ENCODE measurements at regions not wholly inside any gene's neighbourhood (a gene's known extent, or its start where the extent isn't known, plus 50 kb on each side); places are given as distances from the start of the nearest gene placed in this dataset.
"Not testable (repeated sequence)": the region's sequence is repeated elsewhere in the genome, so short reads cannot be mapped to it uniquely, and the experiment has no call there.

GRCh38 chr1:223949944-223950343, 104.2 kb upstream of the TP53BP2 start:
- H3K27me3 ChIP-seq (ENCODE audit: insufficient read depth, low read length); H3K4me3 ChIP-seq (ENCODE audit: low read length); H3K4me1 ChIP-seq (ENCODE audit: insufficient read depth, low read length); H3K9me3 ChIP-seq (ENCODE audit: low read depth, low read length): not testable (repeated sequence)

GRCh38 chr1:223948041-223948440, 102.3 kb upstream of the TP53BP2 start:
- not testable (repeated sequence) for H3K27me3 ChIP-seq (ENCODE audit: insufficient read depth, low read length); H3K4me1 ChIP-seq (ENCODE audit: insufficient read depth, low read length); H3K9me3 ChIP-seq (ENCODE audit: low read depth, low read length); H3K4me3 ChIP-seq (ENCODE audit: low read length)

GRCh38 chr1:223936592-223936991, 90.8 kb upstream of the TP53BP2 start:
- H3K9me3 ChIP-seq (ENCODE audit: low read depth, low read length); H3K4me3 ChIP-seq (ENCODE audit: low read length); H3K27me3 ChIP-seq (ENCODE audit: insufficient read depth, low read length); H3K4me1 ChIP-seq (ENCODE audit: insufficient read depth, low read length): not testable (repeated sequence)

GRCh38 chr1:223931476-223931875, 85.7 kb upstream of the TP53BP2 start:
- not testable (repeated sequence) for H3K4me1 ChIP-seq (ENCODE audit: insufficient read depth, low read length); H3K4me3 ChIP-seq (ENCODE audit: low read length); H3K9me3 ChIP-seq (ENCODE audit: low read depth, low read length); H3K27me3 ChIP-seq (ENCODE audit: insufficient read depth, low read length)

GRCh38 chr1:223920805-223921204, 75.1 kb upstream of the TP53BP2 start:
- H3K4me3 ChIP-seq (ENCODE audit: low read length); H3K4me1 ChIP-seq (ENCODE audit: insufficient read depth, low read length); H3K27me3 ChIP-seq (ENCODE audit: insufficient read depth, low read length); H3K9me3 ChIP-seq (ENCODE audit: low read depth, low read length): not testable (repeated sequence)

- not testable (repeated sequence) for H3K27me3 ChIP-seq (ENCODE audit: insufficient read depth, low read length); H3K4me3 ChIP-seq (ENCODE audit: low read length); H3K4me1 ChIP-seq (ENCODE audit: insufficient read depth, low read length); H3K9me3 ChIP-seq (ENCODE audit: low read depth, low read length)
Observed at GRCh38 chr1:223915476-223915875, 69.7 kb upstream of the TP53BP2 start.

GRCh38 chr1:223913715-223914114, 68.0 kb upstream of the TP53BP2 start:
- H3K4me1 ChIP-seq (ENCODE audit: insufficient read depth, low read length); H3K27me3 ChIP-seq (ENCODE audit: insufficient read depth, low read length); H3K9me3 ChIP-seq (ENCODE audit: low read depth, low read length); H3K4me3 ChIP-seq (ENCODE audit: low read length): not testable (repeated sequence)

GRCh38 chr1:223907943-223908587, 62.3 kb upstream of the TP53BP2 start:
- not testable (repeated sequence) for H3K4me3 ChIP-seq (ENCODE audit: low read length); H3K9me3 ChIP-seq (ENCODE audit: low read depth, low read length); H3K27me3 ChIP-seq (ENCODE audit: insufficient read depth, low read length); H3K4me1 ChIP-seq (ENCODE audit: insufficient read depth, low read length)

- not testable (repeated sequence) for H3K4me1 ChIP-seq (ENCODE audit: insufficient read depth, low read length); H3K27me3 ChIP-seq (ENCODE audit: insufficient read depth, low read length); H3K4me3 ChIP-seq (ENCODE audit: low read length); H3K9me3 ChIP-seq (ENCODE audit: low read depth, low read length)
Observed at GRCh38 chr1:223903221-223903620, 57.5 kb upstream of the TP53BP2 start.

- H3K9me3 ChIP-seq (ENCODE audit: low read depth, low read length); H3K4me1 ChIP-seq (ENCODE audit: insufficient read depth, low read length); H3K27me3 ChIP-seq (ENCODE audit: insufficient read depth, low read length); H3K4me3 ChIP-seq (ENCODE audit: low read length): not testable (repeated sequence)
Observed at GRCh38 chr1:223899775-223900174, 54.0 kb upstream of the TP53BP2 start.

- not testable (repeated sequence) for H3K27me3 ChIP-seq (ENCODE audit: insufficient read depth, low read length); H3K4me1 ChIP-seq (ENCODE audit: insufficient read depth, low read length); H3K9me3 ChIP-seq (ENCODE audit: low read depth, low read length); H3K4me3 ChIP-seq (ENCODE audit: low read length)
Observed at GRCh38 chr1:223897097-223897496, 51.4 kb upstream of the TP53BP2 start.

- H3K9me3 ChIP-seq (ENCODE audit: low read depth, low read length); H3K4me3 ChIP-seq (ENCODE audit: low read length); H3K4me1 ChIP-seq (ENCODE audit: insufficient read depth, low read length); H3K27me3 ChIP-seq (ENCODE audit: insufficient read depth, low read length): not testable (repeated sequence)
Observed at GRCh38 chr1:223895950-223896349, 50.2 kb upstream of the TP53BP2 start.

All from mononuclear cell (primary cell).